ENCODE measurements at regions not wholly inside any gene's neighbourhood (a gene's known extent, or its start where the extent isn't known, plus 50 kb on each side); places are given as distances from the start of the nearest gene placed in this dataset.

DNA sequence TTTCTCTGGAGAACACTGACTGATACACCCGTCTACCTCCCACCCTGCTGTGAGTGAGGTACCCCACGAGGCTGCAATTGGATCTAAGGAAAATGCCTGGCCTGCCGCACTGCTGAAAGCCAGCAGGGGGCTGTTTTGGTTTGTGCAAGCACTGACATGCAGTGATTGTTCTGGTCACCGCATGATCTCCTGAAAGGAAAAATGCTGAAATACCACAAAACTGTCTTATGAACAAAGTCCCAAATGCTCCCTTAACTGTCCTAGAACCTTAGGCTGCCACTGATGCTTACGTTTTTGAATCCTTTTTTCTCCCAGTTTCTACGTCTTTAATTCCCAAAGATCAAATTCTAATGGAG, 132.7 kb downstream of the JCAD start:
- no peak overlapping the region for H3K4ac ChIP-seq (ENCODE audit: low read depth, low read length)
- H4K5ac ChIP-seq (ENCODE audit: insufficient read length, low read depth, low read length) = no peak overlapping the region
- no peak overlapping the region for H2BK20ac ChIP-seq (ENCODE audit: low read depth, low read length, poor library complexity, severe bottlenecking)
- Mint-ChIP-seq H3K4me1 (peaks cover 32 to 34% of the 10 kb centered on the region in 2 experiments), H3K9me3 (no peaks in the 10 kb centered on the region), H3K27me3 (ENCODE audit: low read depth) (peaks cover 10% of the 10 kb centered on the region), H3K36me3 (ENCODE audit: insufficient read depth in 1 of 3, low read depth in 3 of 3) (no peaks in the 10 kb centered on the region), H3K4me3 (no peak overlapping the region), H3K27ac (peak overlapping the region in 1 of 3 experiments; percentile 13; a peak in 1 of 7 replicates)
- H3K9ac ChIP-seq (ENCODE audit: extremely low read depth, insufficient read length, low read length) = no peak overlapping the region
- no peak overlapping the region for H3K4me2 ChIP-seq (ENCODE audit: insufficient read depth, insufficient read length, low read length)
- no peak overlapping the region for H2BK120ac ChIP-seq (ENCODE audit: low read depth, low read length, poor library complexity, severe bottlenecking)
- H3K27me3 ChIP-seq (ENCODE audit: insufficient read depth, low read length) = no peaks in the 10 kb centered on the region
- H2AFZ ChIP-seq (ENCODE audit: low read length) = no peak overlapping the region
- H4K20me1 ChIP-seq (ENCODE audit: control insufficient read depth, insufficient read depth, insufficient read length) = no peaks in the 10 kb centered on the region
- no peaks in the 10 kb centered on the region for H3K23me2 ChIP-seq (ENCODE audit: insufficient read length, low read depth, low read length, poor library complexity, severe bottlenecking)
- no peak overlapping the region for H3K14ac ChIP-seq (ENCODE audit: insufficient read depth, low read length)
- no CpG with 5 or more reads among the region's 6 CpGs for WGBS (ENCODE audit: extremely low coverage, insufficient read length, low lambda C conversion rate)
- TF ChIP-seq, protein P1, sequence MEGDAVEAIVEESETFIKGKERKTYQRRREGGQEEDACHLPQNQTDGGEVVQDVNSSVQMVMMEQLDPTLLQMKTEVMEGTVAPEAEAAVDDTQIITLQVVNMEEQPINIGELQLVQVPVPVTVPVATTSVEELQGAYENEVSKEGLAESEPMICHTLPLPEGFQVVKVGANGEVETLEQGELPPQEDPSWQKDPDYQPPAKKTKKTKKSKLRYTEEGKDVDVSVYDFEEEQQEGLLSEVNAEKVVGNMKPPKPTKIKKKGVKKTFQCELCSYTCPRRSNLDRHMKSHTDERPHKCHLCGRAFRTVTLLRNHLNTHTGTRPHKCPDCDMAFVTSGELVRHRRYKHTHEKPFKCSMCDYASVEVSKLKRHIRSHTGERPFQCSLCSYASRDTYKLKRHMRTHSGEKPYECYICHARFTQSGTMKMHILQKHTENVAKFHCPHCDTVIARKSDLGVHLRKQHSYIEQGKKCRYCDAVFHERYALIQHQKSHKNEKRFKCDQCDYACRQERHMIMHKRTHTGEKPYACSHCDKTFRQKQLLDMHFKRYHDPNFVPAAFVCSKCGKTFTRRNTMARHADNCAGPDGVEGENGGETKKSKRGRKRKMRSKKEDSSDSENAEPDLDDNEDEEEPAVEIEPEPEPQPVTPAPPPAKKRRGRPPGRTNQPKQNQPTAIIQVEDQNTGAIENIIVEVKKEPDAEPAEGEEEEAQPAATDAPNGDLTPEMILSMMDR (conservative IDR thresholded peaks at IDR 0.05) = peak; percentile 40; the same call in 1 of the 3 replicates
- H2AK5ac ChIP-seq (ENCODE audit: insufficient read length, low read length) = no peak overlapping the region
- no peak overlapping the region for H4K8ac ChIP-seq (replicated peaks; ENCODE audit: insufficient read length, low read depth, low read length)
- no peaks in the 10 kb centered on the region for H3K79me2 ChIP-seq (ENCODE audit: insufficient read depth, low read length)
- no peak overlapping the region for H2BK15ac ChIP-seq (ENCODE audit: low read depth, low read length)
- no peak for DNase-seq
- H3K23ac ChIP-seq (ENCODE audit: insufficient read length, low read depth, low read length) = no peak overlapping the region
- H3K27ac ChIP-seq (ENCODE audit: insufficient read length, low read depth, low read length) = no peak overlapping the region
- no peaks in the 10 kb centered on the region for H3K79me1 ChIP-seq (ENCODE audit: insufficient read depth, low read depth, low read length, poor library complexity, severe bottlenecking)
- no peak overlapping the region for H3K18ac ChIP-seq (ENCODE audit: insufficient read length, low read depth, low read length)
- no peak overlapping the region for H2BK5ac ChIP-seq (ENCODE audit: insufficient read length, low read length)
- no peaks in the 10 kb centered on the region for H3K9me3 ChIP-seq (ENCODE audit: control insufficient read depth, low read depth, low read length)
- no peak overlapping the region for H4K91ac ChIP-seq (ENCODE audit: insufficient read length, low read depth, low read length)
- no peak overlapping the region for H3K56ac ChIP-seq (ENCODE audit: insufficient read length, low read depth, low read length)
- no peak overlapping the region for H2BK12ac ChIP-seq (ENCODE audit: insufficient read length, low read depth, low read length)
- no peak overlapping the region for H3T11ph ChIP-seq (ENCODE audit: low read length)
- no peaks in the 10 kb centered on the region; the same call in 1 of the 2 replicates for H3K4me1 ChIP-seq (ENCODE audit: insufficient read depth, low read length)
